ENCODE measurements at regions not wholly inside any gene's neighbourhood (a gene's known extent, or its start where the extent isn't known, plus 50 kb on each side); places are given as distances from the start of the nearest gene placed in this dataset.

GRCh38 chrX:15056044-15056443, 182.8 kb downstream of the MOSPD2 start:
- H3K27ac ChIP-seq (ENCODE audit: insufficient read depth, low read length), result no peak overlapping the region
- CTCF ChIA-PET, result no interaction called here

More at GRCh38 chrX:15056044-15056443, 182.8 kb downstream of the MOSPD2 start:
- Histone ChIP-seq H2AFZ (replicated peaks; ENCODE audit: low read length, poor library complexity) (no peak overlapping the region), H3K4me2 (ENCODE audit: low read depth, low read length) (no peak overlapping the region), H3K9ac (ENCODE audit: low read depth, low read length) (no peak overlapping the region), H3K36me3 (ENCODE audit: control insufficient read depth, insufficient read depth, low read length) (no peaks in the 10 kb centered on the region), H3K4me3 (ENCODE audit: insufficient read depth, low read depth, low read length) (no peak overlapping the region), H3K27me3 (ENCODE audit: control insufficient read depth, insufficient read depth, low read length) (no peaks in the 10 kb centered on the region), H4K20me1 (ENCODE audit: insufficient read depth, low read length) (no peaks in the 10 kb centered on the region), H2BK20ac (ENCODE audit: low read depth, low read length) (no peak overlapping the region), H3K23ac (ENCODE audit: low read depth, low read length) (no peak overlapping the region), H3K14ac (replicated peaks; ENCODE audit: low read depth, low read length) (no peak overlapping the region), H3K18ac (ENCODE audit: low read depth, low read length) (no peak overlapping the region), H2BK15ac (ENCODE audit: low read depth, low read length) (no peak overlapping the region), H3K9me1 (ENCODE audit: insufficient read depth, low read length) (no peaks in the 10 kb centered on the region), H2BK5ac (ENCODE audit: low read depth, low read length, poor library complexity, severe bottlenecking) (no peak overlapping the region), H4K8ac (ENCODE audit: low read depth in 2 of 2, low read length in 2 of 2) (no peak overlapping the region), H3K9me3 (ENCODE audit: control insufficient read depth, insufficient read depth, low read length) (no peaks in the 10 kb centered on the region), H3K4ac (ENCODE audit: low read depth, low read length) (no peak overlapping the region), H2AK5ac (ENCODE audit: low read depth, low read length) (no peak overlapping the region), H4K5ac (ENCODE audit: low read depth, low read length) (no peak overlapping the region), H2AK9ac (replicated peaks; ENCODE audit: low read depth, low read length, poor library complexity) (no peak overlapping the region), H3K56ac (ENCODE audit: extremely low read depth, insufficient read depth, low read length) (no peak overlapping the region), H3K79me1 (ENCODE audit: low read depth in 1 of 2, low read length in 2 of 2) (no peaks in the 10 kb centered on the region), H2BK120ac (ENCODE audit: low read depth, low read length) (no peak overlapping the region), H3K4me1 (ENCODE audit: control insufficient read depth, insufficient read depth, low read length) (peaks cover 2% of the 10 kb centered on the region; the same call in 1 of the 2 replicates), H4K91ac (ENCODE audit: insufficient read depth, low read depth, low read length) (no peak overlapping the region)
- TF ChIP-seq RFX5 (IDR thresholded peaks at IDR 0.05; ENCODE audit: low read depth, low read length) (no peak), MXI1 (IDR thresholded peaks at IDR 0.05; ENCODE audit: borderline replicate concordance, low read depth, low read length) (no peak), CHD1 (IDR thresholded peaks at IDR 0.05; ENCODE audit: low read depth, low read length) (no peak), FOS (IDR thresholded peaks at IDR 0.05; ENCODE audit: low read depth, low read length) (no peak), MAFK (IDR thresholded peaks at IDR 0.05; ENCODE audit: low read depth, low read length) (no peak), POLR2A (IDR thresholded peaks at IDR 0.05; ENCODE audit: low read depth, low read length) (no peak)
- DNase-seq (peak; percentile 10), ATAC-seq (ENCODE audit: low read depth) (no peak)
- dilution Hi-C loops (cut with HindIII; ENCODE audit: low sequenced_read_pairs, unreplicated experiment), result no loop called here
- WGBS, 2 experiments (ENCODE audit: extremely low coverage in 2 of 2, insufficient read length in 1 of 2), result no CpG with 5 or more reads among the region's 2 CpGs
- in situ Hi-C loops (cut with MboI; ENCODE audit: low sequenced_read_pairs), result no loop called here
- no TSS peak for BruUV-seq (replicated peaks)
- intact Hi-C loops (cut with micrococcal nuclease), result loop anchor here (5.0 kb wide), 1 partner anchor 184 kb away; the partner anchor contains the start of genes FANCB and MOSPD2
- POLR2A ChIA-PET (ENCODE audit: unreplicated experiment), result no interaction called here

Data from IMR-90 (cell line).